HCEC 1CT (cell line): ENCODE measurements at regions not wholly inside any gene's neighbourhood (a gene's known extent, or its start where the extent isn't known, plus 50 kb on each side); places are given as distances from the start of the nearest gene placed in this dataset.
"Not testable (repeated sequence)": the region's sequence is repeated elsewhere in the genome, so short reads cannot be mapped to it uniquely, and the experiment has no call there.

ENCODE experiments used
- DNase-seq: peaks from one replicate; pipeline ENCODE4 v3.0.0-alpha.2; 2017

GRCh38 chrX:66902081-66902480 lies 263.2 kb upstream of the EDA2R start:
- no peak for DNase-seq

- no peak for DNase-seq
Measured at GRCh38 chrX:66900886-66901285, 262.0 kb upstream of the EDA2R start.

GRCh38 chrX:66892004-66892403 lies 253.1 kb upstream of the EDA2R start:
- no peak for DNase-seq

- DNase-seq: no peak
Measured at GRCh38 chrX:66889418-66889817, 250.5 kb upstream of the EDA2R start.

GRCh38 chrX:66882101-66882500 lies 243.2 kb upstream of the EDA2R start:
- DNase-seq: no peak

- no peak for DNase-seq
Measured at GRCh38 chrX:66876776-66877175, 237.9 kb upstream of the EDA2R start.

- DNase-seq: peak; percentile 54
Measured at GRCh38 chrX:66872771-66873170, 233.9 kb upstream of the EDA2R start.

- no peak for DNase-seq
Measured at GRCh38 chrX:66863721-66864120, 224.8 kb upstream of the EDA2R start.

- no peak for DNase-seq
Measured at GRCh38 chrX:66833426-66833825, 194.5 kb upstream of the EDA2R start.

GRCh38 chrX:66815227-66815626 lies 176.3 kb upstream of the EDA2R start:
- no peak for DNase-seq

GRCh38 chrX:66794514-66794913 lies 155.6 kb upstream of the EDA2R start:
- not testable (repeated sequence) for DNase-seq

GRCh38 chrX:66766318-66766717 lies 127.4 kb upstream of the EDA2R start:
- DNase-seq: no peak

- DNase-seq: no peak
Measured at GRCh38 chrX:66760651-66761050, 121.8 kb upstream of the EDA2R start.

- no peak for DNase-seq
Measured at GRCh38 chrX:66756717-66757116, 117.8 kb upstream of the EDA2R start.

- no peak for DNase-seq
Measured at GRCh38 chrX:66751136-66751782, 112.4 kb upstream of the EDA2R start.

GRCh38 chrX:66744519-66744918 lies 105.6 kb upstream of the EDA2R start:
- DNase-seq: not testable (repeated sequence)

GRCh38 chrX:66731398-66731797 lies 92.5 kb upstream of the EDA2R start:
- peak; percentile 38 for DNase-seq

- DNase-seq: peak; percentile 75
Measured at GRCh38 chrX:66728818-66729271, 90.0 kb upstream of the EDA2R start.

- DNase-seq: peak; percentile 36
Measured at GRCh38 chrX:66717926-66718325, 79.0 kb upstream of the EDA2R start.

- DNase-seq: no peak
Measured at GRCh38 chrX:66698273-66699204, 59.7 kb upstream of the EDA2R start.

GRCh38 chrX:66692512-66692911 lies 53.6 kb upstream of the EDA2R start:
- DNase-seq: not testable (repeated sequence)
